SK-N-MC (cell line): ENCODE measurements at regions not wholly inside any gene's neighbourhood (a gene's known extent, or its start where the extent isn't known, plus 50 kb on each side); places are given as distances from the start of the nearest gene placed in this dataset.
A peak's percentile ranks its signal among the peaks of the same experiment; 100 is the strongest.

Experiments
- DNase-seq: peaks from one replicate; pipeline ENCODE4 v3.0.0-alpha.2; 2011; ENCODE audit warnings: low read depth, low spot score
- H3K27ac ChIP-seq: fragments of 200-600 bp; sonication (generic); 2 replicates; pipeline ENCODE4 v1.5.1; 2016; ENCODE audit warnings: mixed run types
- H3K36me3 ChIP-seq: fragments of 200-600 bp; sonication (generic); 2 replicates; pipeline ENCODE4 v1.6.1; 2017; ENCODE audit warnings: antibody characterized with exemption, low read length, mixed read lengths; ENCODE audit not compliant: insufficient read depth
- H3K4me3 ChIP-seq: fragments of 200-600 bp; sonication (generic); 2 replicates; pipeline ENCODE4 v1.5.1; 2016
- H3K9ac ChIP-seq: fragments of 200-600 bp; sonication (generic); 2 replicates; pipeline ENCODE4 v1.8.0; 2017; ENCODE audit warnings: mixed run types, mixed read lengths; ENCODE audit not compliant: insufficient read length
- H3K9me3 ChIP-seq: fragments of 200-600 bp; sonication (generic); 2 replicates; pipeline ENCODE4 v1.6.1; 2017; ENCODE audit warnings: low read depth, mild to moderate bottlenecking, antibody characterized with exemption, low read length, moderate library complexity, mixed read lengths
- EZH2 ChIP-seq: fragments of 200-600 bp; sonication (generic); IDR thresholded peaks from one replicate; pipeline ENCODE4 v1.6.1; 2017; ENCODE audit warnings: antibody characterized with exemption
- FOXP2 ChIP-seq: optimal IDR thresholded peaks from 2 replicates; pipeline ENCODE3; 2011; ENCODE audit warnings: mild to moderate bottlenecking, moderate library complexity; ENCODE audit not compliant: insufficient read depth; ENCODE audit errors: extremely low read length, control extremely low read depth
- POLR2AphosphoS5 ChIP-seq: IDR thresholded peaks from 2 replicates; pipeline ENCODE4 v1.6.1; 2012; ENCODE audit warnings: mild to moderate bottlenecking, low read depth, low read length, borderline replicate concordance

DNA sequence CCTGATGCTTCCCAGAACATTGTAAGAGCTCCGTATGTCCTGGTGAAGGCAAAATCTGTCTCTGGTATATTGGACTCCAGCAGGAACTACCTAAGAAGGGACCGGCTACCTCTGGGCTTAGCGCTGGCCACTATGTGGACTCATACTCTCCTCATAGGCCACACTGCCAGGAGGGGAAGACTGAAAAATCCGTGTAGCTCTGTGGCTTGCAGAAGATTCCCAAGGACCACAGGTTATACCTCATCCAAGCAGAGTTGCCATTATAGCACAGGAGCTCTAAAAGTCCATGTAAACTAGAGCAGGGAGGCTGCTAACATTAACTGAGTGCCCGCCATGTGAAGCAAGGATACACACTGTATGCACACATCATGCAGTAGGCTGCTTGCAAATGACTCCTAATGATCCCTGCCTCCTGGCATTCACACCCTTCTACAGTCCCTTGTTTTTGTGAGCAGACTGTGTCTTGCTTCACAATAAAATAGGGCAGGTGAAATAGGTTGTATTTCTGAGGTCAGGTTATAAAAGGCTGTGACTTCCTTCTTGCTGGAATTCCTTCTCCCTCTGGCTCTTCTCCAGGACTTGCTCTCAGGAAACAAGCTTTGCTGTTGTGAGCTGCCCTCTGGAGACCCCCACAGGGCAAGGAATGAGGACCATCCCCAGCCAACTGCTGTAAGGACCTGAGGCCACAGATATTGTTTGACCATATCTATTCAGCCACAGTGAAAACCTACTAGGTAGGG lies 192.6 kb upstream of the UBL3 start:
- Histone ChIP-seq H3K9me3 (no peaks in the 10 kb centered on the region), H3K36me3 (no peaks in the 10 kb centered on the region), H3K4me3 (no peak overlapping the region), H3K9ac (no peak overlapping the region), H3K27ac (no peak overlapping the region)
- DNase-seq = no peak
- TF ChIP-seq EZH2 (no peak), POLR2AphosphoS5 (no peak), FOXP2 (no peak)

DNA sequence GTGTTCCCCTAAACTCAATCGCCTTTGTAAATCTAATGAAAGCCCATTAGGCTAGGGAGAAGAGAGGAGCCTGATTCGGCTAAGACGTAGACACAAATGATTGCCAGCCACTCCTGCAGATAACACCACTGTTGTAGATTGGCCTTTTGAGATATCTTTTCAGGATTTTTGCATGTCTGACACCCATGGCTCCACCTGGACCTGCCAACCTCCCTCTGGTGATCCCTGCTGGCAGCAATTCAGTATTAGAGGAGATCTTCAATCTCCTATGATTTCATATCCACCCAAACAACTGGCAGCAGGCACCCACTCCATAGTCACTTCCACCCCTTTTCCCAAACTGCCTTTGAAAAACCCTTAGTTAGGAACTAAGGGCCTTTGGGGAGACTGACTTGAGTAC lies 191.9 kb upstream of the UBL3 start:
- TF ChIP-seq EZH2 = no peak

DNA sequence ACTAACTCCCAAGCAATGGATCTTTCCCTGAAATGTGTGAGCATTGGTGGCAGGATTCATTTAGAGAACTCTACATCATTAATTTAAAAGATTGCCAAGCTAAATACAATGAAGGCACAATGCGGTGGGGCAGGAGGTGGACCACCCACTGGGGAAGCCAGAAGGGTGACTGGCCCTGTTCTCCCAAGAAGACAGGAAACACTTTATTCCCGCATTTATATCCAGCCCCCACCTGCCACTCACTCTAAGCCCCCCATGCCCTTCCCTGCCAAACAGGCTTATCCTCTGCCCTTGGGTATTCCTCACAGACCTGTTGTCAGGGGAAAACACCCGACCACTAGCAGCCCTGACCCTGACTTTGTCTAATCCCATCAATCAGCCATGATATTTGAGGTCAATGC lies 189.1 kb upstream of the UBL3 start:
- H3K36me3 ChIP-seq = no peaks in the 10 kb centered on the region
- no peak for TF ChIP-seq EZH2
- TF ChIP-seq POLR2AphosphoS5 = no peak
- no peak for TF ChIP-seq FOXP2
- DNase-seq = no peak
- H3K9ac ChIP-seq = no peak overlapping the region
- H3K4me3 ChIP-seq = peak overlapping the region; percentile 1; the same call in 1 of the 2 replicates
- H3K9me3 ChIP-seq = no peaks in the 10 kb centered on the region
- H3K27ac ChIP-seq = peak overlapping the region; percentile 74; the same call in 1 of the 2 replicates

More for the DNA sequence above, 191.9 kb upstream of the UBL3 start:
- no peaks in the 10 kb centered on the region for H3K36me3 ChIP-seq
- no peak overlapping the region for H3K4me3 ChIP-seq
- H3K9ac ChIP-seq = no peak overlapping the region
- H3K9me3 ChIP-seq = no peaks in the 10 kb centered on the region
- DNase-seq = no peak
- H3K27ac ChIP-seq = no peak overlapping the region

DNA sequence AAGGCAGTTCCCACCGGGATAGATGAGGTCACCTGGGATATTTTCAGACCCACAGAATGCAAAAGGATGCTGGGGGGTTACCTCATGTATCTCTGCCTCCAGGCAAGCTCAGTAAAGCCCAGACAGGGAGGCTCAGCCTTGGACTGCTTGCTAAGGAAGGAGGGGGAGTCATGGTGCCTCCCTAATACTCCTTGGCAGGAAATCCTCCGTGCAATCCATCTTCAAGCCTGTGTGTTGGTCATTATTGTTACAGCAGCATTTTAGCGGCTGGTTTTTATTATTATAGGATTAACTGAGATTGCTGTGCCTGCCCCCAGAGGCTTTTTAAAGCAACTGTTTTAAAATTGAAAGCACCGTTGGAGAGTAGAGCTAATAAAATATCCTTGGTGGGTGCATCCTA lies 188.5 kb upstream of the UBL3 start:
- no peaks in the 10 kb centered on the region for H3K36me3 ChIP-seq
- peak; percentile 37 for DNase-seq

DNA sequence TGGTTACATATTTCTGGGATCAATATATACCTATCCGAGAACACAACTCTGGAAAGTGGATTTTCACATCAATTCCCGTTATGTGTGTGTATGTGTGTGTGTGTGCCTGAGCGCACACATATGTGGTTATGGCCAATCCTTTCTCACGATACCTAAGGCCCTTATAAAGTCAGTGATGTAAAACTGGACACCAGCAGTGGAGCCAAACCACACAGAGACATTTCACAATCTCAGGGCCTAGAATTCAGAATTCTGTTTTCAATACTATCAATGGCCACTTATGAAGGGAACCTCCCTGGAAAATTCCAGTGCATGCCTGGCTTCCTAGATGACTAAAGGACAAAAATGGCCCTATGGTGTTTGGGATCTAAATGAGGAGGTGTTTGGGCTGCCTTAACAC lies 187.3 kb upstream of the UBL3 start:
- Histone ChIP-seq H3K4me3 (no peak overlapping the region), H3K9ac (no peak overlapping the region), H3K9me3 (no peaks in the 10 kb centered on the region), H3K27ac (no peak overlapping the region), H3K36me3 (no peaks in the 10 kb centered on the region)
- DNase-seq = no peak
- TF ChIP-seq POLR2AphosphoS5 (no peak), FOXP2 (no peak), EZH2 (no peak)

More for the DNA sequence above, 188.5 kb upstream of the UBL3 start:
- Histone ChIP-seq H3K27ac (peak overlapping the region; percentile 74; the same call in 1 of the 2 replicates), H3K9ac (no peak overlapping the region), H3K9me3 (no peaks in the 10 kb centered on the region), H3K4me3 (peak overlapping the region; percentile 17; the same call in 1 of the 2 replicates)
- TF ChIP-seq FOXP2 (no peak), POLR2AphosphoS5 (peak; percentile 19; the same call in 1 of the 2 replicates), EZH2 (no peak)

DNA sequence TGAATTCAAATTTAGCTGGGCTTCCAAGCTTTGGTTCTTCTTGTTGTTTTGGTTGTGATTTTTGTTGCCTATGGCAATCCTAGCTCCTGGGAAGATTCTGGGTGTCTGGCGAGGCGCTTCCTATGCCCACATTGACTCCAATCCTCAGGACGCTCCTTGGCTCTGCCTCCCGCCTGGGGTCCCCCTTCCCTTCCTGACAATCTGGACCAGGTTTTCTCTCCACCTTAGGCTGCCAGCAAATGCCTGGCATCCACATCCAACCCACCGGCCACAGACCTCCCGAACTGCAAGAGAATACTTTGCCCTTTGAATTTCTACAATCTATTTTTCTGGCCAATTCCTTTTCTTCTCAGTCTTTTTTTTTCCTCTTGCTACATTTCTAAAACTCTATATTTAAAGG lies 186.9 kb upstream of the UBL3 start:
- no peak for DNase-seq
- H3K36me3 ChIP-seq = no peaks in the 10 kb centered on the region
- no peak overlapping the region for H3K4me3 ChIP-seq
- no peak for TF ChIP-seq EZH2
- TF ChIP-seq POLR2AphosphoS5 = no peak
- no peak for TF ChIP-seq FOXP2
- H3K9ac ChIP-seq = no peak overlapping the region
- H3K27ac ChIP-seq = no peak overlapping the region
- H3K9me3 ChIP-seq = no peaks in the 10 kb centered on the region

DNA sequence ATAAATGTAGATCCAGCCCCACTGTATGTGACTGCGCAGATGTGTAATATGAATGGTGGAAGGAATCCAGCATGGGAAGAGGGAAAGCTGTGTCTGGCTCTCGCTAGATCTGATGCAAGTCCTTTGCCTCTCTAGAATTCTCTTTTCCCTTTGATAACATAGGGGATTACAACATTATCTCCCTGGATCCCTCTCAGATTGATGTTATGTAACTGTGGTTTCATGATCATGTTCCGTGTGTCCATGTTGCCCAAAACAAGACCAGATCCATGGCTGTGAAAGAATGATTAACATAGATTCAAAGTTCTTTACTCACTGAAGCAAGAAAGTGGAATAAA lies 184.0 kb upstream of the UBL3 start:
- no peak for DNase-seq
- H3K9ac ChIP-seq = no peak overlapping the region
- TF ChIP-seq FOXP2 (no peak), EZH2 (no peak)
- H3K9me3 ChIP-seq = no peaks in the 10 kb centered on the region
- H3K36me3 ChIP-seq = no peaks in the 10 kb centered on the region
- no peak overlapping the region for H3K4me3 ChIP-seq
- no peak overlapping the region for H3K27ac ChIP-seq

DNA sequence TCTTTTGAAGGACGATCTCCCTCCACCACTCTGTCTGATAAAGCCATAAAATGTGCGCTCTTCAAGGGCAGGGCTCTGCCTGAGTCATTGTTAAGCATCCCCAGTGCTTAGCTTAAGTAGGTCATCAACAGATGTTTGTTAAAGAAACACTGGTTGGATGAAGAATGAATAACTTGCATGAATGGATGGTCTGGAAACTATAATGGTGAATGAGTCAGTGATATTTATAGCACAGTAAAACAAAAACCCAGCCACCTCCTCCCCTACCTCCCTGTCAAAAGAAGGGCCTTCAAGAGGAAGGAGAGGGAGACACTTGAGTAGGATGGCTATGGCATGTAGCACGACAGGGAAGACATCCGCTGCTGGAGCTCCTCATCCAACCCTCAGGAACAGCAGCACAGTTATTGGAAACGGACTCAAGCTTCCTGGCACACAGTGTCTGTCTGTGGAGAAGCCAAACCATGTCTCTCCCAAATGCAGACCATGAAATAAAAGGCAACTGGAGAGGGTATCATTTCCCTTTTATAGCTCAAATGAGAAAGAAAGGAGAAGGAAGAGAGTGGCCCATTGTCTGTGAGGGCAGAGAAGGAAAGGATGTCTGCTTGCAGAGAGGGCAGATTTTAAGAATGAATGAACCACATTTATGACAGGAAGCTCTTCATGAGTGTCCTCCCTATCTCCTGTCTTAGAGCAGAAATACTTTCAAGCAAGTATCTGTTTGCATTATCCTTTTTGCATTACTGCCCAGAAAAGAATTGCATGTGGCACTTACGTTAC lies 183.5 kb upstream of the UBL3 start:
- no peak overlapping the region; the same call in 1 of the 2 replicates for H3K27ac ChIP-seq
- H3K9ac ChIP-seq = no peak overlapping the region
- H3K9me3 ChIP-seq = no peaks in the 10 kb centered on the region
- no peak for DNase-seq
- H3K4me3 ChIP-seq = no peak overlapping the region
- no peak for TF ChIP-seq POLR2AphosphoS5
- TF ChIP-seq FOXP2 = no peak
- TF ChIP-seq EZH2 = no peak
- H3K36me3 ChIP-seq = no peaks in the 10 kb centered on the region
